ENCODE measurements at regions not wholly inside any gene's neighbourhood (a gene's known extent, or its start where the extent isn't known, plus 50 kb on each side); places are given as distances from the start of the nearest gene placed in this dataset.

- Histone ChIP-seq H3K4me3 (no peak overlapping the region), H3K9me3 (no peaks in the 10 kb centered on the region), H3K27me3 (peaks cover 0 to 25% (median 0%) of the 10 kb centered on the region in 4 donors), H3K36me3 (no peaks in the 10 kb centered on the region), H3K27ac (no peak overlapping the region), H3K4me1 (no peaks in the 10 kb centered on the region)
- no peak for TF ChIP-seq CTCF (IDR thresholded peaks at IDR 0.05)
- 56 to 57% methylated on average over 1 of the region's 1 CpG for whole genome bisulfite sequencing, 2 donors
- ATAC-seq (no peak), DNase-seq (no peak), FAIRE-seq (no peak)
- intact Hi-C loops (cut with DNase I), result no loop called here
Observed at GRCh38 chrX:114363346-114363745, 220.5 kb upstream of the HTR2C start.

- Histone ChIP-seq H3K27ac (no peak overlapping the region), H3K4me1 (no peaks in the 10 kb centered on the region), H3K27me3 (peaks cover 0 to 14% (median 2%) of the 10 kb centered on the region in 4 donors), H3K36me3 (no peaks in the 10 kb centered on the region), H3K4me3 (no peak overlapping the region), H3K9me3 (no peaks in the 10 kb centered on the region)
- no peak for TF ChIP-seq CTCF (IDR thresholded peaks at IDR 0.05)
- FAIRE-seq (peak; percentile 92), ATAC-seq (no peak), DNase-seq (no peak)
- intact Hi-C loops (cut with DNase I), result no loop called here
- WGBS, 2 donors, result 26 to 43% methylated on average over 5 of the region's 5 CpGs
Observed at GRCh38 chrX:114365065-114365834, 218.6 kb upstream of the HTR2C start.

DNA sequence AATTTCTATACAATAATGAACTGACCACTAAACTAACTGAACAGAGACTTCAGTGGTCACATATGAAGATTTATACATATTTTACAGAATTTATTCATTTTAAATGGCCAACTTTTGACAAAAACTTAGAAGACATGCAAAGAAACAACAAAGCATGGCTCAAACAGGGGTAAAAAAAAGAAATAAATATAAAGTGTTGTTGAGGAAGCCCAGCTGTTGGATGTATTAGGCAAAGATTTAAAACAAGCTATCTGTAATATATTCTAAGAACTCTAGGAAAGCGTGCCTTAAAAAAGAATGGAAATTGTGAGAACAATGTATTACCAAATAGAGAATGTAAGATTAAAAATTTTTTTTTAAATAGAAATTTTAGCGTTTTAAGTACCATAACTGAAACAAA, 210.9 kb upstream of the HTR2C start:
- no peak overlapping the region for H3K27ac ChIP-seq
- H3K4me3 ChIP-seq, result no peak overlapping the region
- no peaks in the 10 kb centered on the region for H3K9me3 ChIP-seq
- H3K27me3 ChIP-seq, result peaks cover 0 to 15% (median 2%) of the 10 kb centered on the region in 4 donors
- 56 to 61% methylated on average over 2 of the region's 2 CpGs for WGBS, 2 donors
- intact Hi-C loops (cut with DNase I), result no loop called here
- no peaks in the 10 kb centered on the region for H3K36me3 ChIP-seq
- ATAC-seq, result no peak
- TF ChIP-seq CTCF (IDR thresholded peaks at IDR 0.05), result no peak
- no peak for FAIRE-seq
- no peaks in the 10 kb centered on the region for H3K4me1 ChIP-seq
- DNase-seq, result no peak

DNA sequence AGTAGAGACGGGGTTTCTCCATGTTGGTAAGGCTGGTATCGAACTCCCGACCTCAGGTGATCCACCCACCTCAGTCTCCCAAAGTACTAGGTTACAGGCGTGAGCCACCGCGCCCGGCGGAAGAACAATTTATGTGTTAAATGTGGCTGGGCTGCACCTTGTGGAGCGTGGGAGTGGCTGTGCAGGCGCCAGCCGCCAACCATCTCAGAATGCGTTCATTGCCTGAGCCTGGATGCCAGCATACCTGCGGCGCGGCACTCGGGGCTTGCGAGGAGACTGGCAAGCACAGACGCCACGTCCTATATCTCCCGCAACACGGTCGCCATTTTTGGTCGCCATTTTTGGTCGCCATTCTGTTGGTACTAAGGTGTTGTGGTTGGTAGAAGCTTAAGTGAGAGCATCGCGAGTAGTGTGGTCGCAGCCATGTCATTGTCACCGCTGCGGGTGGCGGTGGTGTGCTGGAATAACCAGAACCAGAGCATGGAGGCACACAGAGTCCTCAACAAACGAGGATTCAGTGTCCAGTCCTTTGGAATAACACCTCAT, 193.6 kb upstream of the HTR2C start:
- TF ChIP-seq CTCF (IDR thresholded peaks at IDR 0.05), result no peak
- Histone ChIP-seq H3K4me3 (no peak overlapping the region), H3K27me3 (no peaks in the 10 kb centered on the region), H3K9me3 (no peaks in the 10 kb centered on the region), H3K27ac (no peak overlapping the region), H3K36me3 (no peaks in the 10 kb centered on the region), H3K4me1 (no peaks in the 10 kb centered on the region)
- 76 to 87% methylated on average over 31 of the region's 31 CpGs for WGBS, 2 donors
- intact Hi-C loops (cut with DNase I), result no loop called here
- peak in 2 of 6 donors; percentile 9 to 25 for DNase-seq
- FAIRE-seq, result no peak
- no peak for ATAC-seq

All from pancreas (tissue), 10 donors.